MCF 10A (cell line): ENCODE measurements at regions not wholly inside any gene's neighbourhood (a gene's known extent, or its start where the extent isn't known, plus 50 kb on each side); places are given as distances from the start of the nearest gene placed in this dataset.
A peak's percentile ranks its signal among the peaks of the same experiment; 100 is the strongest.

Experiments
- BruUV-seq: library from RNA; stranded (reverse); fragments of 400-500 nt; replicated peaks from 2 replicates; lab custom pipeline; 2021; lab: Mats Ljungman, UMichigan
- CTCF ChIA-PET: fragments of 300-600 bp; sonication (Branson Sonifier 250); formaldehyde crosslinking; extraction: SDS; loops from one replicate; lab custom pipeline; 2021; ENCODE audit warnings: antibody characterized with exemption, inconsistent platforms; lab: Yijun Ruan, JAX
- POLR2A ChIA-PET: fragments of 300-600, 350-650 bp; sonication (Branson Sonifier 250); formaldehyde crosslinking; extraction: SDS; loops from one replicate; lab custom pipeline; 2020; ENCODE audit warnings: antibody characterized with exemption, inconsistent platforms; lab: Yijun Ruan, JAX
- DNase-seq: peaks from one replicate; pipeline ENCODE4 v3.0.0-alpha.2; 2018; ENCODE audit not compliant: unreplicated experiment
- H3K27ac Mint-ChIP-seq: one replicate; pipeline ENCODE4 v1.8.0; 2022; ENCODE audit warnings: mild to moderate bottlenecking, low read depth, mixed read lengths; ENCODE audit not compliant: unreplicated experiment
- H3K27me3 Mint-ChIP-seq: one replicate; pipeline ENCODE4 v1.8.0; 2022; ENCODE audit warnings: mixed read lengths; ENCODE audit not compliant: insufficient read depth, unreplicated experiment
- H3K36me3 Mint-ChIP-seq: one replicate; pipeline ENCODE4 v1.8.0; 2022; ENCODE audit warnings: mild to moderate bottlenecking, moderate library complexity, mixed read lengths; ENCODE audit not compliant: insufficient read depth, unreplicated experiment
- H3K4me1 Mint-ChIP-seq: one replicate; pipeline ENCODE4 v1.8.0; 2022; ENCODE audit warnings: mixed read lengths; ENCODE audit not compliant: insufficient read depth, unreplicated experiment
- H3K4me3 Mint-ChIP-seq: one replicate; pipeline ENCODE4 v1.8.0; 2022; ENCODE audit warnings: mild to moderate bottlenecking, moderate library complexity, mixed read lengths; ENCODE audit not compliant: unreplicated experiment
- H3K9me3 Mint-ChIP-seq: one replicate; pipeline ENCODE4 v1.8.0; 2022; ENCODE audit warnings: mixed read lengths; ENCODE audit not compliant: unreplicated experiment
- intact Hi-C: fragments of 100-400 bp; cut with micrococcal nuclease; formaldehyde crosslinking; loops from 2 replicates; pipeline ENCODE4 v1.14.1; 2022
- TF ChIP-seq, protein P1 (sequence below): fragments of 200-600 bp; IDR thresholded peaks from one replicate; pipeline ENCODE4 v1.8.0; 2022; ENCODE audit warnings: antibody characterized with exemption, mild to moderate bottlenecking; ENCODE audit not compliant: unreplicated experiment

DNA sequence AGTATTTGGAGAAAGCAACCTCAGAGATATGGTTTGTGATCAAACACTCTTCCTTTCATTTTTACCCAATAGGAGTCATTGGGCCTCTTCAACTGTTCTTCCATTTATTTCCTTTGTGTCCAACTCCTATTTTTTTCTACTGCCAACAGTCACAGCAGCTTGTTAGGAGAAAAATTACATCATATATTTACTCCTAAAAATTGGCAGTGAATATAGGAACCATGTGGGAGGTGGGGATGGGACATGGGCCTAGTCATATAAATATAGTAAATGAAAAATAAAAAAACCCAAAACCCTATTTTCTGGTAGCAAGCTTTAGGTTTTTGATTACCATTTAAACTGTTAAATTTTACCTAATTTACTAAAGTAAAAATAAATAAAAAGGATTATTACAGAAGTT, 134.9 kb upstream of the MPDZ start:
- H3K36me3 Mint-ChIP-seq: peaks cover 7% of the 10 kb centered on the region
- DNase-seq: no peak
- H3K4me3 Mint-ChIP-seq: no peak overlapping the region
- TF ChIP-seq, protein P1, sequence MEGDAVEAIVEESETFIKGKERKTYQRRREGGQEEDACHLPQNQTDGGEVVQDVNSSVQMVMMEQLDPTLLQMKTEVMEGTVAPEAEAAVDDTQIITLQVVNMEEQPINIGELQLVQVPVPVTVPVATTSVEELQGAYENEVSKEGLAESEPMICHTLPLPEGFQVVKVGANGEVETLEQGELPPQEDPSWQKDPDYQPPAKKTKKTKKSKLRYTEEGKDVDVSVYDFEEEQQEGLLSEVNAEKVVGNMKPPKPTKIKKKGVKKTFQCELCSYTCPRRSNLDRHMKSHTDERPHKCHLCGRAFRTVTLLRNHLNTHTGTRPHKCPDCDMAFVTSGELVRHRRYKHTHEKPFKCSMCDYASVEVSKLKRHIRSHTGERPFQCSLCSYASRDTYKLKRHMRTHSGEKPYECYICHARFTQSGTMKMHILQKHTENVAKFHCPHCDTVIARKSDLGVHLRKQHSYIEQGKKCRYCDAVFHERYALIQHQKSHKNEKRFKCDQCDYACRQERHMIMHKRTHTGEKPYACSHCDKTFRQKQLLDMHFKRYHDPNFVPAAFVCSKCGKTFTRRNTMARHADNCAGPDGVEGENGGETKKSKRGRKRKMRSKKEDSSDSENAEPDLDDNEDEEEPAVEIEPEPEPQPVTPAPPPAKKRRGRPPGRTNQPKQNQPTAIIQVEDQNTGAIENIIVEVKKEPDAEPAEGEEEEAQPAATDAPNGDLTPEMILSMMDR: no peak
- H3K9me3 Mint-ChIP-seq: no peaks in the 10 kb centered on the region
- no TSS peak for BruUV-seq
- H3K27me3 Mint-ChIP-seq: no peaks in the 10 kb centered on the region
- intact Hi-C loops: loop anchor here (5.0 kb wide), 1 partner anchor 692 kb away; no protein-coding TSS in a partner anchor
- CTCF ChIA-PET: interaction anchor here (1.2 to 1.7 kb wide), 2 partner anchors 13 to 381 kb away, joined by 3 to 4 read pairs; no protein-coding TSS in a partner anchor
- H3K27ac Mint-ChIP-seq: no peak overlapping the region
- H3K4me1 Mint-ChIP-seq: no peaks in the 10 kb centered on the region
- POLR2A ChIA-PET: no interaction called here

DNA sequence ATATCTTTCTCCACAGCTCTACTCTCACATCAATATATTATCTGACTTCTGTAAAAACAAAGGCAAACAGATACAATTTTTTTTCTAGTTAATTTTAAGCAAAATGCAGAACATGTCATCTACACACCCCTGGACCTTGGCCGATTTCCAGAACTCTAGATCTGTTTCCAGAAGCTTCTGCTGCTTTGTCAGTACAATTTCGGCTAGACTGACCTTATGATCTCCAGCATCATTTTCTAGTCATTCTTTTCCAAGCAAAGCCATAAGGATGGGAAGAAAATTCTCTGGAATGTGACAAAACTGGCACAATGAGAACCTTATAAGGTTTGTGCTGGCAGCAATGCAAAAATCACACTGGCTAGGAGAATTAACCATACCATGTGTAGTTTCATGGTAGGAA, 132.8 kb upstream of the MPDZ start:
- DNase-seq: no peak
- ChIA-PET CTCF (interaction anchor here (0.5 to 1.2 kb wide), 5 partner anchors 11 to 275 kb away, joined by 3 to 4 read pairs (median 3); no protein-coding TSS in a partner anchor), POLR2A (no interaction called here)
- intact Hi-C loops: loop anchor here (5.0 kb wide), 1 partner anchor 690 kb away; no protein-coding TSS in a partner anchor
- Mint-ChIP-seq H3K27me3 (no peaks in the 10 kb centered on the region), H3K36me3 (peaks cover 7% of the 10 kb centered on the region), H3K4me3 (no peak overlapping the region), H3K4me1 (no peaks in the 10 kb centered on the region), H3K27ac (no peak overlapping the region), H3K9me3 (no peaks in the 10 kb centered on the region)
- no TSS peak for BruUV-seq
- TF ChIP-seq, protein P1: no peak

DNA sequence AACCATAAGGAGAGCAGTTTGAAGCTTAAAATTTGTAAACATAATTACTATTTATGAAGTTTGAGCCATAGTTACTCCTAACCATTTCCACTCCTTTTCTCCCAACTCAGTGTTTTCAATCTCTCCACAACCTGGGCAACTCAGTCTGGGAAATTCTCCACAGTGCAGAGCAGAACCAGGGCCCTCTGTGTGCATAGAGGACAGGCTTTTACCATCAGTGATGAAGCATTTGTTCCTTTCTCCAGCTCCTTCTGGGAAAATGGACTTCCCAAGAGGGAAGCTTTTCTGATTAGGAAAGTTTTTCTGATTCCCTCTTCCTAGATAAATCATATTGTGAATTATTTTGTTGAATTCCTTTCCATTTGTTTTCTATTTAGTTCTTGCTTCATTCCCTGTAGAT, 132.3 kb upstream of the MPDZ start:
- DNase-seq: no peak
- ChIA-PET CTCF (interaction anchor here (0.6 to 1.2 kb wide), 7 partner anchors 11 to 1016 kb away, joined by 3 to 7 read pairs (median 3); no protein-coding TSS in a partner anchor), POLR2A (no interaction called here)
- Mint-ChIP-seq H3K9me3 (no peaks in the 10 kb centered on the region), H3K36me3 (peaks cover 7% of the 10 kb centered on the region), H3K27ac (no peak overlapping the region), H3K4me1 (no peaks in the 10 kb centered on the region), H3K27me3 (no peaks in the 10 kb centered on the region), H3K4me3 (no peak overlapping the region)
- BruUV-seq: no TSS peak
- TF ChIP-seq, protein P1: no peak
- intact Hi-C loops: loop anchor here (5.0 kb wide), 1 partner anchor 689 kb away; no protein-coding TSS in a partner anchor

DNA sequence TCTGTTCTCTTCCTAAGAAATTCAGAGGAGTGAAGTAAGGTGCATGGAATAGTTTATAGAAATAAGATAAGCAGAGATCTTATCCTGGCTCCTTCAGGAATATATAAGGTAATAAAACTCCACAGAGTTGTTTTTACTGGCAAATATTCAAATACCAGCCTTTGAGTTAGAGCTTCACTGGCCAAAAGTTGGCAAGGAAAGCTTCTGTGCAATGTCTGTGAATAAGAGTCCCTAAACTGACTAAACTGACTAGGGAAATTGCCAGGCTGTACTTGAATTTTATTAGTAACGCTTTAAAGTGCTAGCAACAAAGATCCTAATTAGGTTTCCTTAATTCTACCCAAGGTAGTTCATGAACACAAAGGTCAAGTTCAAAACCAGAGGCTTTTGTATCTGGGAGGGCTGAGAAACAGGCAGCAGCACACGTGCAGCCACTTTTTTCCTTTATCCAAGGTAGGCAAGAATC, 131.1 kb upstream of the MPDZ start:
- TF ChIP-seq, protein P1: no peak
- H3K36me3 Mint-ChIP-seq: peaks cover 7% of the 10 kb centered on the region
- H3K4me1 Mint-ChIP-seq: no peaks in the 10 kb centered on the region
- CTCF ChIA-PET: interaction anchor here (1.7 kb wide), 1 partner anchor 1023 kb away, joined by 4 read pairs; no protein-coding TSS in a partner anchor
- POLR2A ChIA-PET: interaction anchor here (1.0 kb wide), 1 partner anchor 10 kb away, joined by 3 read pairs; no protein-coding TSS in a partner anchor
- BruUV-seq: no TSS peak
- H3K9me3 Mint-ChIP-seq: no peaks in the 10 kb centered on the region
- no peak overlapping the region for H3K27ac Mint-ChIP-seq
- peak; percentile 83 for DNase-seq
- no peak overlapping the region for H3K4me3 Mint-ChIP-seq
- intact Hi-C loops: loop anchor here (5.0 kb wide), 1 partner anchor 688 kb away; no protein-coding TSS in a partner anchor
- H3K27me3 Mint-ChIP-seq: no peaks in the 10 kb centered on the region
